ENCODE measurements at regions not wholly inside any gene's neighbourhood (a gene's known extent, or its start where the extent isn't known, plus 50 kb on each side); places are given as distances from the start of the nearest gene placed in this dataset.
"Not testable (repeated sequence)": the region's sequence is repeated elsewhere in the genome, so short reads cannot be mapped to it uniquely, and the experiment has no call there.

DNA sequence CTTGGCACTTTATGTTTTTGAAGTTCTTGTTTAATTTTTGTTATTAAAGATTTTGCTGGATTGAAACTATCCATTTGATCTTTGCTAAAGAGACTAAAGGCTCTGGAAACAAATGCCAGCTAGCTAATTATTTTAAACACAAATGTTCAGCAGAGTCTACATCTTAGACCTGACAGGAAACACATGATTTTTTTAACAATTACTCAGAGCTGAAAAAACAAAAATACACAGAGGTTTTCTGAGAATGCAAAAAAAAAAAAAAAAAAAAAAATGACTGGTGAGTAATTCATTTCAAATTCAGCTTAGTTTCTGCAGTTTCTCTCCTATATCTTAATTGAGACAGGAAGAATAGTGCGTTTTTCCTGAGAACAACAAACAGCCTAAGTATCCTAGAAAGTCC, 448.0 kb downstream of the TENT5A start:
- intact Hi-C loops (cut with DNase I): no loop called here
- DNase-seq: no peak
- no peak for ATAC-seq (ENCODE audit: poor library complexity)

DNA sequence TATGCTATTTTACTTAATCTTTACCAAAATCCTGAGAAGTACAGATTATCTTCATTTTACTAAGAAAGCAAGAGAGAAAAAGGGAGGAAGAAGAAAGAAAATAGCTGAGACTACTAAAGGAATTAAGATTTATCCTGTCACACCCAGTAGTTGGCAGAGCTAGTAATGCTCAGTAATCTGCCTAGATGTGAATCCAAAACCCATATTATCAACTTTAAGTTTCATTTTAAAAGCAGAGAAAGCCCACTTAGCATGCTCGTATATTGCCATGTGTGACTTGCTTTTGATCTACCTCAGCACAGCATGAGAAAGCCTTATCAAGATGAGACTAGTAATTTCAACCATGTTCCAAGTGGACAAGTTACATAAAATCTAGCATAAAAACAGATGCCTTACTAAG, 451.5 kb downstream of the TENT5A start:
- no peak for DNase-seq
- intact Hi-C loops (cut with DNase I): no loop called here
- ATAC-seq (ENCODE audit: poor library complexity): no peak

DNA sequence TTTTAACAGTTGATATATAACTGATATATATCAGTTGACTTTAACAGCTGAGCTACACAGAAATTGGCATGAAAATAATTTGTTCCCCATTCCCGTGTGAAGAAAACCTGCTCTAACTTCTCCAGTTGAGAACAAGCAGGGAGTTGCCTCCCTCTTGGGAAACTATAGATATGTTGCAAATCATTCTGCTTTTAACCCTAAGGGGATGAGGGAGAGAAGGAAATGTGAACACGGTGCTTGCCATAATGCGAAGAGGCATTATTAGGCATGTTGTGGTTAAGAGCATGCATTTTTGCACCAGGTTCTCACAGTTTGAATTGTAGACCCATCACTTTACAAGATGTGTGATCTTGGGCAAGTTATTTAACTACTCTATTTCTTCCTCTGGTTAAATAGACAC, 453.7 kb downstream of the TENT5A start:
- ATAC-seq (ENCODE audit: poor library complexity): no peak
- no peak for DNase-seq
- intact Hi-C loops (cut with DNase I): no loop called here

DNA sequence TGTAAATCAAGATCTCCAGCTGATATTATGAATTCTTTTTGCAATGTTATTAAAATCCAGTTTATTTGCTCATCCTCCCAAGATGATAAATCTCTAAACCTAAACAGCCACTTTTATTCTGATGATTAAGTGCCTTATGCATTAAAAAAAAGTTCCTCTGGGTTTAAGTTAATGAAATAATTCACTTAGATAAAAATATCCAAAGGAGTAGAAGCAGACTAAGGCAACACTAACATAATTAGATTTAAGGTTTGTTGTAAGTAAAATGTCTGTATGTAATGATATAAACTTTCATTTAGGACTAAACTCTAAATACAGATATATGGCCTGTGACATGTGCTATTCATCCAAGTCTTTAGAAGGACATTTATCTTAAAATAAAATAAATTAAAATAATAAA, 457.2 kb downstream of the TENT5A start:
- DNase-seq: no peak
- intact Hi-C loops (cut with DNase I): no loop called here
- ATAC-seq (ENCODE audit: poor library complexity): no peak

DNA sequence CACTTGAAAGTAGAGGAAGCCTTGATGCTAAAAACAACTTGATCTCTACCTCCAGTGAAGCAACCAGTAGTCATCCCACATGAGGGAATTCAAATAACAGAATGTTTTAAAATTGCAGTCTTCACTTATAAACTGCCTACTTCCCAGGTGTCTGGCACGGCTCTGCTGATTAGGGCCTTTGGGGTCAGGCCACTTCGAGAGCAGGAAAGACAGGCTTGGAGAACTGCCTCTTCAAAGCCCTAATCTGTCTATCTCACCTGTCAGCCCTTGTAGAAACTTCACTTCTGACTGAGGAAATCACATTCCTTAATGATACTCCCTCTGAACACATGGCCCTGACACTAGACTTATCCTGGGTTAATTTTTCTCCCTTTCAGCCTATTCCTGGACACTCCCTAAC, 458.6 kb downstream of the TENT5A start:
- ATAC-seq (ENCODE audit: poor library complexity) (no peak), DNase-seq (no peak)
- intact Hi-C loops (cut with DNase I): no loop called here

DNA sequence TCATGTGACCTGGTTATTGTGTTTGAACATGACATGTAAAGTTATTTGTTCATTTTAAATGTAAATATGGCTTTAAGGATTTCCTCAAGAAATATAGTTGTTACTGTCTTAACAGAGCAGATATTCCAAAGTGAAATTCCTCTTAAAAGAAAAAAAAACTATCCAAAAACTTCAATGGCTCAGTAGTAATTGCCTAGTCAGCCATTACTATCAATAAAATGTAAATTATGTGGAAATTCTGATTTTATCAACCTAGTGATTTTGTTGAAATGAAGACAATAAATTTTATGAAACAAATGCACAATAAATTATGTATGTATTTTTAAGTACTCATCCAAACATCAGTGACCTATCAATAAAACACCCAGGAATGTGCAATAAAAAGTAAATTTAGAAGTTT, 463.3 kb downstream of the TENT5A start:
- DNase-seq: no peak
- ATAC-seq (ENCODE audit: poor library complexity): no peak
- intact Hi-C loops (cut with DNase I): no loop called here

DNA sequence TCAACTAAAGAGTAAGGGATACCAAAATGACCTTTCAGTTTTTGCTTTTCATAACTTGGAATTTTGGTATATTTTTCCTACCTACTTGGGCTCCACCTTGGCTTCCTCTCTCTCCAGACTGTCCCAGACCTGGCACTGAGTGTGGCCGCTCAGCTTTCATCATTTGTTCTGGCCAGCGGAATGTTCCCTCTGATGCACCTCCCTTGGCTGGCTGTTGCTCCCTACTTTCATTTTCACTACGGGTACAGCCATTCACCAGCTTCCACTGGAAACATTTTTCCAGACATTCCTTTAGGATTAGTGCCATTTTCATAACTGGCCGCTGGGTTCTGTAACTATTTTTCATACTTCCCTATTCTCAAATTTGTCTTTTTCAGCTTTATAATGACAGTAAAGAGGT, 487.4 kb downstream of the TENT5A start:
- ATAC-seq (ENCODE audit: poor library complexity) (peak; percentile 52), DNase-seq (peak; percentile 40)
- intact Hi-C loops (cut with DNase I): no loop called here

DNA sequence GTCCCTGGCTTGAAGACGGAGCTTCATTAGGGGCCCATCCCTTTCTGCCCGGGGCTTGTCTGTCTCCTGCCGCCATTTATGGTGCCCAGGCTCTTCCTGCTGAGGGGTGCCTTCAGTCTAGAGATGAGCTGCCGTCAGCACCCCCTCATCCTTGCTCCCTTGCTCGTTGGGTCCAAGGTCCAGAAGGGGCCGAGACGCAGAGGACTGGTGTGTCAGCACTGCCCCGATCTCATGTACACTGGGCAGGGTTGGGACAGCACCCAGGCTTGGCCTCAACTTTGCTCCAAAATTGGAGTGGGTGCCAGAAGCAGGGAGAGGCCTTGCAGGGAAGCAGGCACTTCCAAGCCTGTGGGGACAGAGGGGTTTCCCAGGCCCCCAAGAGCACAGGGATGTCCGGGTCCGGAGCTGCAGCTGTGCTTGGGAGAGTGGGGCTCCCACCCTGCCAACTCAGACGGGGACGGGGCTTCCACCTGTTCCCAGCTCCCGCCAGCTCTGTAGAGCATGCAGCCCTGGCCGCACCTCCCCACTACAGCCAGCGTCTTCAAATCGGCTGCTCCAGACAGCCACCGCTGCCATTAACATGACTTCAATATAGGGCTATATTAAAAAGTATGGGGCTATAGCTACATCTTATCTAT, 488.8 kb downstream of the TENT5A start:
- no peak for ATAC-seq (ENCODE audit: poor library complexity)
- no peak for DNase-seq
- intact Hi-C loops (cut with DNase I): no loop called here

DNA sequence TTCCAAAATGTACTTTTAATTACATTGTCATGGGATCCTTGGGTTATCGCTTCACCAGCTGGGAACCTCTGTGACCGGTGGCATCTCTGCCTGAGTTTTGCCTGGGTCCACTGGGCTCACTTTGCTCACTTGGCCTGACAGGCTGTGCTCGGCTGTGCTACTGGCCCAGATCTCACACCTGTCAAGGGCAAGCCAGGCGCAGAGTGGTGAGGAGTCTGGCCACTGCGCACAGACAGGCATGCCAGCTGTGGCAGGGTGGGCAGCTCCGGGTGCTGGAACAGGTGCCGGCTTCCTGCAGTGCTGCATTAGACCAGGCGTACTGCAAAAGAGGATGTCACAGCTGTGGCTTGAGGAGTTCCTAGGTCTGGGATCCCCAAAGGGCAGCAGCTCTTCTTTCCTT, 489.8 kb downstream of the TENT5A start:
- no peak for ATAC-seq (ENCODE audit: poor library complexity)
- intact Hi-C loops (cut with DNase I): no loop called here
- no peak for DNase-seq

DNA sequence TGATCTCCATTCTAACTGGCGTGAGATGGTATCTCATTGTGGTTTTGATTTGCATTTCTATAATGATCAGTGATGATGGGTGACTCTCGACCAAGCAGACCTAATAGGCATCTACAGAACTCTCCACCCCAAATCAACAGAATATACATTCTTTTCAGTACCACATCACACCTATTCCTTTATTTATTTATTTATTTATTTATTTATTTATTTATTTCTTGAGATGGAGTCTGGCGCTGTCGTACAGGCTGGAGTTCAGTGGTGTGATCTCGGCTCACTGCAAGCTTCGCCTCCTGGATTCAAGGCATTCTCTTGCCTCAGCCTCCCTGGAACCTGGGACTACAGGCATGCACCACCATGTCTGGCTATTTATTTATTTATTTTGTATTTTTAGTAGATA, 496.3 kb downstream of the TENT5A start:
- DNase-seq; ATAC-seq (ENCODE audit: poor library complexity); intact Hi-C loops (cut with DNase I): not testable (repeated sequence)

DNA sequence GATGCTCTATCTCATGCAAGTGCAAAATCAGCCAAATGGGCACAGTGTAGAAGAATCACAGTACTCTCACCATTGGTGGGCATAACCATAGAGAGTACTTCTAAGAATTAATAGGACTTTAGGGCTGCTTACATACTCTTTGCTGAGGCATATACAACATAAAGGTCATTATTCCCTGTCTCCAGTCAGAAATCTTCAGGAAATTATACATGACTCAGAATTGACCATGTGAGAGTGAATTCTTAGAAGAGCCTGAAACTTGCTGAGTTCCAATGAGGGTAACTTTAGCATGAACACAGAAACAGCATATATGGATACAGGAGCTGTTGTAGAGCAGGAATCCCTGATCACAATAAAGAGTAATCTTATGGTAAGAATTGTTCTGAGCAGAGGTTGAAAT, 498.7 kb downstream of the TENT5A start:
- DNase-seq: no peak
- ATAC-seq (ENCODE audit: poor library complexity): no peak
- intact Hi-C loops (cut with DNase I): no loop called here

DNA sequence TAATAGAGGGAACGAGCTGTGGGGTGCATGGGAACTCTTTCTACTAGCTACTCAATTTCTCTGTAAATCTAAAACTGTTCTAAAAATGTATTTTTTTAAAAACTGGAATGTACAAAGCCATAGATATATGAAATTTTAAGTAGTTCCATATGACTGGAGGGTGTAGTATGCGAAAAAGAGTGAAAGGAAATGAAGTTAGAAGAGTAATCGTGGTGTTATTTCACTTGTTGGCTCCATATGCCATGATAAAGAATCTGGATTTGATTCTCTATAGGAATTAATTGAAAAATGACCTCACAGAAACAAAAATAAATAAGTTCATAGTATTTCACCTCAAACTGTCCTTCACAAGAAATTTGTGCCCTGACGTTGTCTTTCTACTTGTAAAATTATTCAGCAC, 500.2 kb downstream of the TENT5A start:
- no peak for ATAC-seq (ENCODE audit: poor library complexity)
- no peak for DNase-seq
- intact Hi-C loops (cut with DNase I): no loop called here

DNA sequence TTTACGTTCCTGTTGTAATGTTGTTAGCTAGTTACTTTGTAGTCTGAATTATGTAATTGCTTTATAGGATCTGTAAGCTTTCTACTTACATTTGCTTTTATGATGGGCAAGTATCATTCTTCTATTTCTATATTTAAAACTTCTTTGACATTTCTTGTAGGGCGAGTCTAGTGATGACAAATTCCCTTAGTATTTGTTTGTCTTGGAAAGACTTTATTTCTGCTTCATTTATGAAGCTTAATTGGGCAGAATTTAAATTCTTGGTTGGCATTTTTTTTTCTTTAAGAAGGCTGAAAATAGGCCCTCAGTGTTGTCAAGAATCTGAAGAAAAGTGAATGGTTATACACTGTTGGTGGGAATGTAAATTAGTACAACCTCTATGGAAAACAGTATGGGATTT, 506.3 kb downstream of the TENT5A start:
- intact Hi-C loops (cut with DNase I): loop anchor here (10.0 kb wide), 1 partner anchor 219 kb away; no protein-coding TSS in a partner anchor
- ATAC-seq (ENCODE audit: poor library complexity) (no peak), DNase-seq (no peak)

DNA sequence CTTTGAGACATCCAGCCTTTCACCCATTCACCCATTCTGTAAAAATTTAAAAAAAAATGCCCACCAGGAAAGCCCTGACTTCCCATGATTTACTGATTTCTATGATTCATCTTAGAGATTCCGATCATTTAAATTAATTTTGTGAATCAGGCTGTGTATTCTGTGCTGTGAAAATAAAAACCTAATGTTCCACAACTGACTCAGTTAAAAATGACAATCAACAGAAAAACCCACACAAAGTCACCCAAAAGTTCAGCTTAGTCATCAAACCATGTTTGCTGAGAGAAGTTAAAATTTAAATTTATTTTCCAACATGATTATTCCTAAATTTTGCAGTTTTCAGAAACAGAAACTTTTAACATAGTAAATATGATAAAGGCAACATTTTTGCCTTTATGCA, 509.9 kb downstream of the TENT5A start:
- no peak for DNase-seq
- intact Hi-C loops (cut with DNase I): loop anchor here (10.0 kb wide), 1 partner anchor 222 kb away; no protein-coding TSS in a partner anchor
- no peak for ATAC-seq (ENCODE audit: poor library complexity)

DNA sequence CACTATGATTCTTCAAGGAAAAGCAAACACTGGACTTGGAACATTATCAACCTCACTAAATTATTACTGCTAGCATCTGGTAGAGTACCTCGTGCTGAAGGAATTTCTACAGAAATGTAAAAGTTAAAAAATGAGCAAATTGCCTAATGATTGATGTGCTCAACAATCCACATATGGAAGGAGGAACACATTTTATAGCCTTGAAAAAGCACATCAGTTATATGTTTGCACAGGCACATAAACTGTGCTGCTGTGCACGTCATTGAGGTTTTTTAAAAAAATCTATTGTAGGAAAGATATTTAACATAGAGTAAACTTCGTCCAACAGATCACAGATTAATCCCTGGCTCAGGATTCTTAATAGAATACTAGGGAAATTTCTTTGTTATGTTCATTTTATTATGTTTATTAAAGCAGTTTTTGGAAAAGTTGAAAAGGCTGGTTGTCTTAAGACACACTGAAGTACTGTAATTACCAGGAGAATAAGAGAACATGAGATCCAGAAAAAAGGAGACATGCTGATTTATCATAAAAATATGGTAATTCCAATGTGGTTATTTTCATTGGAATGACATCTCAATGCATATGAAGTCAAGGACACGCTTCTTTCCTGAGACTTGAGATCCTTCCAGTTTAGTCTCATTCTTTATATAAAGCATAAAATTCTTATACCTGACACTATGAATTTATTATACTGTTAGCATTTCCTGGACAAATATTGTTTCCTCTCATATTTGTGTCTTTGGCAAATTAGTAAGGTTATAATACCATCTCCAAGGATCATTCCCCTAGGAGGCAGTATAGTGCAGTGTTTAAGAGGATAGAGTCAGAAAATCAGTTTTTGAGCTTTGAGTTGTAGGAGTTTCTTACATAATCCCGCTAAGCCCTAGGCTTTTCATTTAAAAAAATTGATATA, 511.1 kb downstream of the TENT5A start:
- ATAC-seq (ENCODE audit: poor library complexity) (peak; percentile 71), DNase-seq (no peak)
- intact Hi-C loops (cut with DNase I): loop anchor here (10.0 kb wide), 1 partner anchor 223 kb away; no protein-coding TSS in a partner anchor

DNA sequence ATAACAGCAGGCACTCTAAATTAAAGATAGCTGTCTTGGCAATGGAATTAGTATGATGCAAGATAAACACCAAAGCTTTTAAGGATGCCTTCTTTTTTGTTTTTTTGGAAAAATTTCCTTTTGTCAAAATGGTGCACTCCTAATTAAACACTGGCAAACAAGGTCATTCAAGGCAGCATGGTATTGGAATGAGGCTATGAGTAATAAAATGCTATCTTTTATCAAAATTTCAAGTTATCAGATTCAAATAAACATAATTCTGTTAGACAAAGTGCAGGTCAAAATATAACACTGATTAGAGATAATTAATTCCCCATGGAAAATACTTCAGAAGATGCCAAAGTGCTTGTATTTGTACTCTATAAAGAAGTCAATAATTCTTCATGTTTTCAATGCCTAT, 514.1 kb downstream of the TENT5A start:
- intact Hi-C loops (cut with DNase I): no loop called here
- no peak for DNase-seq
- no peak for ATAC-seq (ENCODE audit: poor library complexity)

DNA sequence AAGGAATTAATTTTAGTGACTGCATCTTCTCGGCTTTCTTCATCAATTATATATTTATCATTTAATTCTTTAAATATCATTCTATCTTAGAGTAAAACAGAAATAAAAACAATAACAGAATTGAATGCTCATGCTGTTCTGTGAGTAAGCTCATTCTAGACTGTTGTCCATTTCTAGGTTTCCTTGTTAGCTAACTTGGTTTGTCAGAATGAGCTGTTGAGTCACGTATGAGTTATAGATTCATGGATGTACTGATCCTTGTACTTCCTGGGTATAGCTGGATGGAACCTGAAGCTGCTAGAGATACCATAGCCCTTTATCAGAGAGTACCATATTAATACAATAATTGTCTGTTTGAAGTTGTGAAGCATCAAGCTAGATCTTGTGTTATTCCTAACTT, 515.3 kb downstream of the TENT5A start:
- DNase-seq (no peak), ATAC-seq (ENCODE audit: poor library complexity) (no peak)

DNA sequence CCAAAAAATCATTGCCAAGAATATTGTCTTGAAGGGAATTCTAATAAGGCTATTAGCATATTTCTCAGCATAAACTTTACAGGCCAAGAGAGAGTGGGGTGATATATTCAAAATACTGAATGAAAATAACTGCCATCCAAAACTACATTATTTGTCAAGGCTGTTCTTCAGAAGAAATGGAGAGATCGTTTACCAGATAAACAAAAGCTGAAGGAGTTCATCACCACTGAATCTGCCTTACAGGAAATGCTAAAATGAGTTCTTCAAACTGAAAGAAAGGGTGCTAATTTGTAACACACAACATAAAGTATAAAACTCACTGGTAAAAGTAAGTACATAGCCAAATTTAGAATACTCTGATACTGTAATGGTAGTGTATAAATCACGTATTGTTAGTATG, 517.0 kb downstream of the TENT5A start:
- ATAC-seq (ENCODE audit: poor library complexity) (no peak), DNase-seq (no peak)
- intact Hi-C loops (cut with DNase I): no loop called here

More for the DNA sequence above, 515.3 kb downstream of the TENT5A start:
- intact Hi-C loops (cut with DNase I): no loop called here

DNA sequence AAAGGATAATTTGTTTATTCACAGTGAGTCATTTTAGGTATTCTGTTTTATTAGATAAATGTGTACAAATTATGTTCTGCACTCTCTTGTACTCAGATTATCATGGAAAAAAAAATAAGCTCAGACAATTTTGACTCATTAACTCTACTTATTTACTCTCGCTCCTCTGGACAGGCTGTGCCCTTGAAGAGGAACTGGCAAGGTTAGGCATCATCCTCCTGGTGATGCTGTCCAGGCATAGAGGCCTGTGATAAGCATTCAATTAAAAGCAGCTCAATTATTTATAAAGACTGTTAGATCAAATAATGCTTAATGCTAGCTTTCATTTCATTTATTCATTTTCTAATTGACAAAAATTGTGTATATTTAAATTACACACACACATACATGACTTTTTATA, 518.5 kb downstream of the TENT5A start:
- no peak for ATAC-seq (ENCODE audit: poor library complexity)
- intact Hi-C loops (cut with DNase I): no loop called here
- DNase-seq: no peak

DNA sequence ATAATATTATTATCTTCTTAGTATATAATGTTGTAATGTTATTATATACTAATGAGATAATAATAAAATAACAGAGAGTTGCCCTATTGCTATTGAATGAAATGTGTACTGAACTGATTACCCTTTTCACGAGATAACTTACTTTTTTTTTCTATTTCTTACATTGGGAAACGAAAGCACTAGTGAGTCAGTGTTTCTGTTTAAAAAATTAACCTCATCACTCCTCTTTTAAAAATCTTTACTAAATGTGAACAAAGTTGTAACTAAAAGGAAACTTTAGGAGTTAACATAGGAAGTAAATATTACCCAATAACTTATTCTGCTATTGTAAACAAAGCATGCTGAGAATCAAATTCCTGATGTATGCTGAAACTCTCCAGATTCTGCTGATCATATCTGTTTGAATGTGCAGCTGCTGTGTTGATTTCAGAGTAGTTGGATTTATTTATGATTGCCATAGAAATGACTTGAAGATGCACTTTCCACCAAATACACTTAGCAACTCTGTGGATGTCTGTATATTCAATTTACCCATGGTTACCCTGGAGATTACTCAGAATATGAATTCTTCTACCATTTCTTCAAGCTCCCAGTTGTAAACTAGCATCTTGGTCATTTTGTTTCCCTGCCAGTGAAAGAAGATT, 523.4 kb downstream of the TENT5A start:
- intact Hi-C loops (cut with DNase I): no loop called here
- ATAC-seq (ENCODE audit: poor library complexity) (no peak), DNase-seq (no peak)
